ENCODE measurements at regions not wholly inside any gene's neighbourhood (a gene's known extent, or its start where the extent isn't known, plus 50 kb on each side); places are given as distances from the start of the nearest gene placed in this dataset.
"Not testable (repeated sequence)": the region's sequence is repeated elsewhere in the genome, so short reads cannot be mapped to it uniquely, and the experiment has no call there.

DNA sequence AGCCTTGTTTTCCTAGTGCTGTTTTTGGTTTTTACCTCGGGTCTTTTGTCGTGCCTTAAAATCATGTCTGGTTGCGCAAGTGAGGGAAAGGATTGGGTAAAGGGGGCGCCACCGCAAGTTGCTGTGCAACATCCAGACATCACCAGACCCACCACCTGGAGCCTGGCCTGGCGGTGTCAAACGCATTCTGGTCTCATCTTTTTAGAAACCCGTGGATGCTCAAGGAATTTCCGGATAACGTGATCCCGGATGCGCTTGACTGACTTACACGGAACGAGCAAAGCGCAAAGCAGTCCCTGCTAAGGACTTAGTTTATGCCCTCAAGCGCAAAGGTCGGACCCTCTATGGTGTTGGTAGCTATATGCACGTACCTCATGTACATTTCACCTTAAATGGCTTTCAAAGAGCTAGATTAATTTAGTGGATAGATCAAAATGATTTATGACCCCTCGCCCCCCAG, 105.2 kb downstream of the OR2B2 start:
- no peak for DNase-seq (ENCODE audit: low spot score)

DNA sequence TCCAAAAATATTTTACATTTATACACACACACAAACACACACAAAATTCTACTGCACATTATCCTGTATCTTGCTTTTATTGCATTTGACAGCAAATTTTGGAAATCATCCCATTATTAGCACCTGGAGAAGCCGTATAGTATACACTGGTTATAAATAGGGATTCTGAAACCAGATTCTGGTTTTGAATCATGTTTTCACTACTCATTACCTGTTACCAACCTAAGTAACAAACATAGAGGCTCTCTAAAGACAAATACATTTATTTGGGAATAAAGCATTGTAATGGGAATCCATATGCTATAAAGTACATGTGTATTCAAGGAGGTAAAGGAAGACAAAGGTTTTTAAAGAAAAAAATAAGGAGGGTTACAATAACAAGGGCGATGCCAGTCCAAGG, 106.8 kb downstream of the OR2B2 start:
- DNase-seq (ENCODE audit: low spot score), result no peak

DNA sequence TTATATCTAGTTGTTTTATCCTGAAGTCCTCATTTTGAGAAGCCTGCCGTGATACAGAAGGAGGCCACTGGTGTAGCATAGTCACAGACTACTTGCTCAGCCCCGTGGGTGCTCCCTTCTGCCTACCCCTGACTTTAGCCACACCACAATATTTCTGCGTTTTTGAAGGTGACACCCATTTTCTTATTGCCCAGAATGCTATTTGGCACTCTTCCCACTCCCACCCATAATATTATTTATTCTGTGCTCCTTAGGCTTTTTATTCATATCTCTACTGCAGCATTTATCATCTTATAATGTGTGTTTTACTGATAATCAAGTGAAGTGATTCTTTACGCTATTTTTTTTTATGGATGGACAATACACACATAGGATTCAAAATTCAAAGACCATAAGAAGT, 107.3 kb downstream of the OR2B2 start:
- no peak for DNase-seq (ENCODE audit: low spot score)

DNA sequence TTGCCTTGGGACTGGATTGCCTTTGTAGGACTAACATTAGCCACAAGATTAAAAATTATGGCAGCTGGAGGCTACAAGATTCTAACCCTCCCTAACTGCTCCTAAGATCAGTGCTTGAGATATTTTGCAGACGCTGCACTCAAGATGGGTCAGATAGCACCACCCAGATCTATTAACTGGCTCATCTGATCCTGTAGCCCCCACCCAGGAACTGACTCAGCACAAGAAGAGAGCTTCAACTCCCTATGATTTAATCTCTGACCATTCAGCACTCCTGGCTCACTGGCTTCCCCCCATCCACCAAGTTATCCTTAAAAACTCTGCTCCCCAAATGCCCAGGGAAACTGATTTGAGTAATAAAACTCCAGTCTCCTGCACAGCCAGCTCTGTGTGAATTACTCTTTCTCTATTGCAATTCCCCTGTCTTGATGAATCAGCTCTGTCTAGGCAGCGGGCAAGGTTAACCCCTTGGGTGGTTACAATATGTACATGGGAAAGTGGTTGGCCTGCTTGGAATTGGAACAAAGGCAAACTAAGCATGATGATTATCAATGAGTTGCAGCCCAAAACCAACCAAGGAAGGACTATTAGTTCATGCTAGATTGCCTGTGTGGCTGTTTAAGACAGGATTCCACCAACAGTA, 111.3 kb downstream of the OR2B2 start:
- no peak for DNase-seq (ENCODE audit: low spot score)

DNA sequence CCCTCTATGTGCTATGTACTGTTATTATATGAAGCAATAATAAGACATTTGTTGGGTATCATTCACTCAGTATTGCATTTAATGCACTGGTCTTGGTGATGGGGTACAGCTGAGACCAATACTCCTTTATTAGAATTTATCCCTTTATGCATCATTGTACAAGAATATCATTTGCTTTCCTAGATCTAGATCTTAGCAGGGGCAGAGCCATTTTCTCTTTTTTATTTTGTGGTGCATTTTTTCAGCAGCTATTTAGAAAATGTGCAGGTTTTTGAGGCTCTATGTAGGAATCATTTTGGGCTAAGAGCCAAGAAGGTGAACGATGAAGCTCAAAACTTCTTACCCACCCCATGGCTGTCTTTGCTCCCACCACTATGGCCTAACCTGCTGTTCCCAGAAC, 114.2 kb downstream of the OR2B2 start:
- DNase-seq (ENCODE audit: low spot score), result no peak

DNA sequence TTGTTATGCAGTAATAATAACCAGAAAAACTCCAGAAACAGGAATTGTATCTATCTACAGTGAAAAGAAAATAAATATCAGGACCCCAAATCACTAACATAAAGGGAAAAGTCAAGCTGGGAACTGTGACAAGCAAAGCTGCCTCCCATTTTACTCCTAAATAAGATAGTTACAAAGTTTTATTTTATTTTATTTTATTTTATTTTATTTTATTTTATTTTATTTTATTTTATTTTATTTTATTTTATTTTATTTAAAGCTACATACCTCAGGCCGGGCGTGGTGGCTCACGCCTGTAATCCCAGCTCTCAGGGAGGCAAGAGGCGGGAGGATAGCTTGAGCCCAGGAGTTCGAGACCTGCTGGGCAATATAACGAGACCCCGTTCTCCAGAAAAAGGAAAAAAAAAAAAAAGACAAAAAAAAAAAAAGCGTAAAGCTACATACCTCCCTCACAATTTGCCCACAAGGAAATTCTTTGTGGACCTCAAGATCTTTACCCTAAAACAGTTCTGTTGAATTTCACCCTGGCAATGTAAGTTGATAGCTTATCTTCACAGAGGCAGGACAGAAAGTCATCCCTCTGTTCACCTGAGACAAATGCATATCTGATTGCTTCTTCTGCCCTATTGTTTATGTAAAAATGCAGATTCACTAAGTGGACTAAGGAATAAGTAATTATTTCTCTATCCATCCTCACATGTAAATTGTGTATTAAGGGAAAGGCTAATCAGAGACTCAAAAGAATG, 115.3 kb downstream of the OR2B2 start:
- DNase-seq (ENCODE audit: low spot score), result not testable (repeated sequence)

DNA sequence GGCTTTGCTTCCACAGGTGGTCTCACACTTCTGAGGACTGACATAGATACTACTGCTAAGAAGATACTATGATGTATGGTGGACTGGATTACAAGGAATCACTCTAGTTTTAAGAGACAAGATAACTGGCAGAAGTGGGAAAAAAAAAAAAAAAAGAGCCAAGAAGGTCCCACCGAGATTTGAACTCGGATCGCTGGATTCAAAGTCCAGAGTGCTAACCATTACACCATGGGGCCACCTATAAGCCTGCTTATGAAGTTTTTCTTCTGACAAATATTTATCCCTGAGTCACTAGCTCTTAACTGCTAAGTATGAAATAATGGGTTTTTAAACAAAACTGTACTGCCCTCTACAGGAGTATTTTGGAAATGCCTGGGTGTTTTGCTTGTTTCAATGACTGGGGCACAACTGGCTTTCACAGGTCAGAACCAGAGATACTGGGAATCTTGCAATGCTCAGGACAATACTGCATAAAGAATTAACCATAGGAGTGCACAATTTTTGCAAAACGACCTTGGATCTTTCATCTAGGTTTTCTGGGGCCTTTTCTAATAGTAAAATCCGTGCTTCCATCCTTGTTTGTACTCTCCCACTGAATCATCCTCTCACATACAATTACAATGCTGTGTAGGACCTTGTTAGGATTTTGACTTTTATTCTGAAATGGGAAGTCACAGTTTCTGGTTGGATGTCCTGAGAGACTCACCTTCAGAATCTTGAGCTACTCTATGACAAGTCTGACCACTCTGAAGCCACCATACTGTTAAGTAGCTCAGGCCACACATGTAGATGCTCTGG, 116.3 kb downstream of the OR2B2 start:
- DNase-seq (ENCODE audit: low spot score), result peak; percentile 77

DNA sequence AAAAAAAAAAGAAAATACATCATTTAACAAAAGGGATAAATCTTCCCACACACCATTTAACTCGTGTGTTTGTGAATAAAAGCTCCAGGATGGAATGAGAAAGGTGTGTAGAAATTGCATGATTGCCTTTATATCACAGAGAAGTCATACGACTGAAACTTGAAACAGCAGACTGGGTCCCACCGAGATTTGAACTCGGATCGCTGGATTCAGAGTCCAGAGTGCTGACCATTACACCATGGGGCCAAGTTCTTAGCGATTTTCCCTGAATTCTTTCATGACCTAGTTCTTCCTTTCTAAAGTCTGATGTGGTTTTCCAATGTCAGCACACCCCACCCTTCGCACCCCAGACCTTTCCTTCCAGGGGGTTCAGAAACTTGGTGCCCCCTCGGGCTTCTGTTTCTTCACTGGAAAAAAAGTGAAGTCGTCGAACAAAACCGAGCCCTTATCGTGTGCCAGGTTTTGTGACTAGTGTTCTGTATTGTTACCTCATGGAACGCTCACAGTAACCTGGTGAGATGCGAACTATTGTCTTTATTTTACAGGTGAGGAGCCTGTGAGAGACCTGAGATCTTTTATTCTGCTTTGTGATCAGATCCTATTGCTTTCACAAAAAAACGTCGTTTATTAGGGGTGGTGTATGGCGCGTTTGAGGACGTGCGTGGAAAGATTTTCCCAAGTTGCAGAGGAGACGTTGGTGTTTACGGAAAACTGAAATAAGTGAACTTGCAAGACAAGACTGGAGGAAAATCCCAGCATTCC, 120.8 kb downstream of the OR2B2 start:
- peak; percentile 81 for DNase-seq (ENCODE audit: low spot score)

DNA sequence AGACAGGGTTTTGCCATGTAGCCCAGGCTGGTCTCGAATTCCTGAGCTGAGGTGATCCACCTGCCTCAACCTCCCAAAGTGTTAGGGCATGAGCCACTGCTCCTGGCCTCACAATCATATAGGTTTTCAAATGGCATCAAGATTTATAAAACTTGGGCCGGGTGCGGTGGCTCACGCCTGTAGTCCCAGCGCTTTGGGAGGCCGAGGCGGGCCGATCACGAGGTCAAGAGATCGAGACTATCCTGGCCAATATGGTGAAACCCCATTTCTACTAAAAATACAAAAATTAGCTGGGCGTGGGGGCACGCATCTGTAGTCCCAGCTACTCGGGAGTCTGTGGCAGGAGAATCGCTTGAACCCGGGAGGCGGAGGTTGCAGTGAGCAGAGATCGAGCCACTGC, 123.8 kb downstream of the OR2B2 start:
- DNase-seq (ENCODE audit: low spot score), result not testable (repeated sequence)

DNA sequence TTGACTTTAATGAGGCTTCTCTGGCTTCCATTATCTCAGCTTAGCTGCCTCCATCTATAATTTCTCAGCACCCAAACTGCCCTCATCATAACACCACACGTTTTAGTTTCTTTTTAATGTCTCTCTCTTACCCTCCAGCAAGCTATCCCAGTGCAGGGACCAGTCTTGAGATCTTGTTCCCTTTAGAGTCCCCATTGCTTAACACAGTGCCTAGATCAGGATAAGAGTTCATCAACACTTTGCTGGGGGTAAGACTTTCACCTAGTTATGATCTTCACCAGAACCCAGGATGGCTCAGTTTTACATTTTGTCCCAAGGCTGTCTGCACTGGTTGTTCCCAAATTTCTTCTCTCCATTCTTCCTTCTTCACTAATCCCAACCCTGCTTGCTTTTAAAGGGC, 126.1 kb downstream of the OR2B2 start:
- no peak for DNase-seq (ENCODE audit: low spot score)

DNA sequence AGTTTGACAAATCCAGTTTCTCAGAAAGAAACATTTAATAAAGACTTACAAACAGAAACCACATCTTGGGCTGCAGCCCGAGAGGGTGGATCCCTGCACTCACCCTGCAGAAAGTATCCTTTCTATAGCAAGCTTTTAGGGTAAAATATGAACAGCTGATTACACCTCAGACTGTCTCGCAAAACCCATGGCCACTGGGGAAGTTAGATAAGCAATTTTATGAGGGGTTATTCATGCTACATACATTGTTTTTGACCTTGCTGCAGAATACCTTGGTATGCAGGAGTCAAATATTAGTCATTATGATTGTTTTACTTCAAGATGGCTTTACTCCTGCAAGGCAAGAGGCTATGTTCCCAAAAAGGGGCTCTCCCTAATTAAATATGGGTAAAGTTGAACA, 126.9 kb downstream of the OR2B2 start:
- DNase-seq (ENCODE audit: low spot score), result no peak

DNA sequence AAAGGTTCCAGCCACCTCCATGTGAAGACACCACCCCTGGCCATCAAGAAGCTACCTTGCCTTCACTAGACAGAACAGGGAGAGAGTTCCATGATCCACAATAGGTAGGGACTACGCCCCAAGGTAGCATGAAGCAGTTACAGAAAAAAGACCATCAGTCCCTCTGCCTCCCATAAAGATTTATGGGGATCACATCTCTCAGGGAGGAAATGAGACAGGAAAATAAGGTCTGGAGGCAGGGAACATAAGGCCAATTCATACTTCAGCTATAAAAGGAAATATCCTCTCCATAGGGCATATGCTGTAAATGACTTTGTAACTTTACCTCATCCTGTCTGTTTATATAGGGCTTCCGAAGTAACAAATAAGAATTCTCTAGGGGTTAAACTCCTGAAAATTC, 129.4 kb downstream of the OR2B2 start:
- DNase-seq (ENCODE audit: low spot score), result no peak

DNA sequence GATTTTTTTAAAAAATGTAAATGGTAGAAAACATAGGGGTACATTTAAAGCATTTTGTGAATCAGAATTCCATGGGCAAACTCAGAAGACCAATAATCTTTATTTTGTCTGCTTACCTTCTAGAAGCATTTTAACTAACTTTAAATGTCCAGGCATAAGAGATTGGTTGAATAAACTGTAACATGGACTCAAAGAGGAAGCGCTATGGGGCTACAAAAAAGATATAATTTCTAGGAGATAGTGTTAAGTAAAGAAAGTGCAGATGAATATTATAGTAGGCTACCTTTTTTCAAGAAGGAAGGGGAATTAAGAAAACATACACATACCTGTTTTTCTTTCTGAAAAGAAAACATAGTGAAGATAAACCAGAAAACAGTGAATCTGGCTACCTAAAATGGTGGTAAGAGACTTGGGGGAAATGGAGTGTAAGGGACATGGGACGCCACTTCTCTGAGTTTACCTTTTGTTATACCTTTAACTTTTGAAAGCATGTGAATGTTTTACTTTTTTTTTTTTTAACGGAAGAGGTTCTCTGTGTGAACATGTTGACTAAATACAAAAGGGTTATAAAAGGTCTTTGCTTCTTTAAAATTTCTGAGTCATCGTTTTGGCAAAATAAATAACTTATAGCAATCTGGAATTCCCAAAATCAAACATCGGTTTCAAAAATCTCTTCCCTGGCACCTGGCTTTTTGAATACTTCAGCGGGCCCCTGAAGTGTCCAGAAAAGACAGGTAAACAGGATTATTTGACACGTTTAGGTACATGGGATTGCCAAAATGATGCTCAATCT, 133.4 kb downstream of the OR2B2 start:
- DNase-seq (ENCODE audit: low spot score), result no peak

DNA sequence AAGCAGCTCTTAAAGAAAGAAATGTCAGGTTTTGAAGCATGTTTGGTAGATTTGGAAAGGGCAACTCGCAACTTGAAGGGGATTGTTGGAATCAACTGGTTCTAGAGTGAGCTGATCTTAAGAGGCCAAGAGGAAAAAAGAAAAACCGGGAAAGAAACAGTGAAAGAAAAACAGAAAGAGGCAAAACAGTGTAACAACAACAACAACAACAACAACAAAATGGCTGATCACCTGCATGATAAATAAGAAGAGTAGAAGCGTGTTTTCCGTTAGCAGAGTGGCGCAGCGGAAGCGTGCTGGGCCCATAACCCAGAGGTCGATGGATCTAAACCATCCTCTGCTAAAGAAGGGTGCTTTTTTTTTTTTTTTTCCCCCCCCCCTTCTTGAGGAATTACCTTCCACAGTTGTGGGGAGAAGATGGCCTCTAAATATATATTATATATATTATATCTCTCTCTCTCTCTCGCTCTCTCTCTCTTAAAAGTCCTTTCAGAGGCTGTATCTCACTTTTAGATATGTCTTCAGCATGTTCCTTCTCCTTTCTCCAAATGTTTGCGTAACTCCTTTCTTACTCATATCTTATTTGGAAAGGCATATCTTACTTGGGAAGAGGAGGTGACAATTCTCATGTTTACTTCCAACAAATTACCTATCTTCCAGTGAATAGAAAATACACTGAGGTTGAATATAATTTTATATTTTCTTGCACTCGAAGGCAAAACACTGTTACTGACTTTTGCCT, 134.4 kb downstream of the OR2B2 start:
- no peak for DNase-seq (ENCODE audit: low spot score)

DNA sequence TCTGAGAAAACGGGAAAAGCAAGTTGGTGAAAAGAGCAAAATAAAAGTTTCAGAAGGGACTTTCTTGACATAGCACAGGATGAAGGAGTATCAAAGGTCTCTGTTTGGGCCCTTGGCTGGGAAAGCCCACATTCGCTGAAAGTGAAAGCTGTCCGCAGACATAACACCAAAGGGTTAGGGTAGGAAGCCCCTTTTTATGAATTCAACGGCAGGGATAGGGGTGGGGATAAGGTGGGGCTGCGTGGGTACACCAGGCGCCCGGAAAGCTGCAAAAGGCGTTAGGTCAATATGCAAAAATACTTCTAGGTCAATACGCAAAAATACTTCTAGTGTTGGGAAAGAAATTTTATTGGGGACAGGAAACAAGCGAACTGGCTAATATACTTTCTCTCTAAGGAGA, 135.1 kb downstream of the OR2B2 start:
- DNase-seq (ENCODE audit: low spot score), result no peak

DNA sequence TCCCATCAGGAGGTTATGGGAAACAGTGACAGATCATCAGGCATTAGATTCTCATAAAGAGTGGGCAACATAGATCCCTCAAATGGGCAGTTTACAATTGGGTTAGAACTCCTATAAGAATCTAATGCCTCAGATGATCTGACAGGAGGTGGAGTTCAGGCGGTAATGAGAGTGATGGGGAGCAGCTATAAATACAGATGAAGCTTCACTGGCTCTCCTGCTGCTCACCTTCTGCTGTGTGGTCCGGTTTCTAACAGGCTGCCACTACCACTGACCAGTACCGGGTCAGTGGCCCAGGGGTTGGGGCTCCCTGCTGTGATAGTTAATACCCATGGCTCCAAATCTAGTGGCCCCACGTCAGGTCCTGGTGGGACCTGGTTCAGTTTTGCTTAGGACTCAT, 135.7 kb downstream of the OR2B2 start:
- DNase-seq (ENCODE audit: low spot score), result no peak

DNA sequence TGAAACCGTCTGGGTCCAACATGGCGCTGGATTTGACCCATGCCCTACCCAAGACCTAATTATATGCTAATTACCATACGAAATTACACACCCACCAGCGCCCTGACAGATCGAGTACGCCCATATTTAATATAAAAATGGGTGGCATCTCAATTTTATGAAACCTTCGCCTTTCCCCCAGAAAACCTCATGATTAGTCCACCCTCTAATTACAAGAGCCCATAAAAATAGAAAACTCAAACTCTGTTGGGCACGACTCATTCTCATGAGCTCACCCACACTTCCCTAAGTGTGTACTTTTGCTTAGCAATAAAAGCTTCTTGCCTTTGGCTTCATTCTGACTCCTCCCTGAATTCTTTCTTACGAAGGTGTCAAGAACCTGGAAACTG, 136.4 kb downstream of the OR2B2 start:
- no peak for DNase-seq (ENCODE audit: low spot score)

DNA sequence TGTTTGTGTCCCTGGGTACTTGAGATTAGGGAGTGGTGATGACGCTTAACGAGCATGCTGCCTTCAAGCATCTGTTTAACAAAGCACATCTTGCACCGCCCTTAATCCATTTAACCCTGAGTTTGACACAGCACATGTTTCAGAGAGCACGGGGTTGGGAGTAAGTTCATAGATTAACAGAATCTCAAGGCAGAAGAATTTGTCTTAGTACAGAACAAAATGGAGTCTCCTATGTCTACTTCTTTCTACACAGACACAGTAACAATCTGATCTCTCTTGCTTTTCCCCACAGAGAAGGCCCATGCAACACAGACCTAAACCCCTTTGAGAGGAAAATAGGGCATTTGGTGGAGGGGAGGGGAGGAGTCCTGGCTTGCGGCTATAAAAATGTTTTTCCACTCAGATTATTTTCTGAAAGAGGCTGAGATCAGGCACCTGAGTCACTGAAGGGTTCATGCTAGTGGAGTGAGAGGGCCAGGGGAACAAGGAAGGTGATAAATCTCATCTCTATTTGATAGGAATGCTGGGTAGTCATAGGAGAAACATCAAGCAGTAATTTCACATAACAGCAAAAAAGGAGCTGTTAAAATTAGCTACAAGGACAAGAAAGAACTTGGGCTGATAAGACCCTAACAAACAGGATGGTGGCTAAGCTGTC, 136.9 kb downstream of the OR2B2 start:
- not testable (repeated sequence) for DNase-seq (ENCODE audit: low spot score)

DNA sequence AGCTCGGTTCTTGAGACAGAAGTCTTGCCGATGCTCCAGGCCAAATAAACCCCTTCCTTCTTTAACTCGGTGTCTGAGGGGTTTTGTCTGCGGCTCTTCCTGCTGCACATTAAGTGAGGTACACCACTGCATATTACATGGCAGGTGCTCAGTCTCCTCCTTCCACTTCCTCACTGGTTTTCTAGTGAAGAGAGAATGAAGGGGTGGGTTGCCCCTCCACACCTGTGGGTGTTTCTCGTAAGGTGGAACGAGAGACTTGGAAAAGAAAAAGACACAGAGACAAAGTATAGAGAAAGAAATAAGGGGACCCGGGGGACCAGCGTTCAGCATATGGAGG, 138.0 kb downstream of the OR2B2 start:
- DNase-seq (ENCODE audit: low spot score), result not testable (repeated sequence)
